Cardiac septum (tissue), 1 donor: ENCODE measurements at regions not wholly inside any gene's neighbourhood (a gene's known extent, or its start where the extent isn't known, plus 50 kb on each side); places are given as distances from the start of the nearest gene placed in this dataset.
"Not testable (repeated sequence)": the region's sequence is repeated elsewhere in the genome, so short reads cannot be mapped to it uniquely, and the experiment has no call there.

Experiments
- DNase-seq: peaks from one replicate; pipeline ENCODE4 v3.0.0-alpha.2; 2020; ENCODE audit warnings: low spot score
- intact Hi-C: fragments of 100-400 bp; cut with DNase I; formaldehyde crosslinking; loops from one replicate; pipeline ENCODE4 v1.14.0; 2022
- donor health status: DM: no; HTN: no; CAD: no.

- no peak for DNase-seq
- intact Hi-C loops, result no loop called here
These were observed 56.1 kb downstream of the GPR85 start for GRCh38 chr7:113030489-113030888.

- intact Hi-C loops, result no loop called here
- DNase-seq, result no peak
These were observed 59.7 kb downstream of the GPR85 start for GRCh38 chr7:113026941-113027340.

GRCh38 chr7:113017144-113017857 lies 69.3 kb downstream of the GPR85 start:
- DNase-seq, result not testable (repeated sequence)
- intact Hi-C loops, result loop anchor here (10.0 kb wide), 1 partner anchor 268 kb away; no protein-coding TSS in a partner anchor

- intact Hi-C loops, result loop anchor here (10.0 kb wide), 1 partner anchor 270 kb away; no protein-coding TSS in a partner anchor
- no peak for DNase-seq
These were observed 71.5 kb downstream of the GPR85 start for GRCh38 chr7:113015034-113015645.

GRCh38 chr7:113013761-113014449 lies 72.7 kb downstream of the GPR85 start:
- no peak for DNase-seq
- intact Hi-C loops, result loop anchor here (10.0 kb wide), 1 partner anchor 271 kb away; no protein-coding TSS in a partner anchor

GRCh38 chr7:113012862-113013261 lies 73.8 kb downstream of the GPR85 start:
- intact Hi-C loops, result loop anchor here (10.0 kb wide), 1 partner anchor 272 kb away; no protein-coding TSS in a partner anchor
- not testable (repeated sequence) for DNase-seq

GRCh38 chr7:113010377-113010776 lies 76.2 kb downstream of the GPR85 start:
- intact Hi-C loops, result loop anchor here (10.0 kb wide), 1 partner anchor 274 kb away; no protein-coding TSS in a partner anchor
- DNase-seq, result no peak

GRCh38 chr7:113008755-113009154 lies 77.9 kb downstream of the GPR85 start:
- DNase-seq, result no peak

GRCh38 chr7:113004726-113005454 lies 81.7 kb downstream of the GPR85 start:
- intact Hi-C loops, result no loop called here
- no peak for DNase-seq

More at GRCh38 chr7:113008755-113009154, 77.9 kb downstream of the GPR85 start:
- intact Hi-C loops, result no loop called here

- no peak for DNase-seq
- intact Hi-C loops, result no loop called here
These were observed 86.2 kb downstream of the GPR85 start for GRCh38 chr7:113000316-113001020.

GRCh38 chr7:112997831-112998230 lies 88.8 kb downstream of the GPR85 start:
- intact Hi-C loops, result loop anchor here (10.0 kb wide), 1 partner anchor 117 kb away; the partner anchor contains the start of gene SMIM30
- no peak for DNase-seq

GRCh38 chr7:112996331-112996871 lies 90.2 kb downstream of the GPR85 start:
- no peak for DNase-seq
- intact Hi-C loops, result loop anchor here (10.0 kb wide), 1 partner anchor 118 kb away; the partner anchor contains the start of gene SMIM30

- intact Hi-C loops, result loop anchor here (10.0 kb wide), 1 partner anchor 120 kb away; the partner anchor contains the start of gene SMIM30
These were observed 91.4 kb downstream of the GPR85 start for GRCh38 chr7:112995059-112995824.

GRCh38 chr7:112994656-112995055 lies 92.0 kb downstream of the GPR85 start:
- intact Hi-C loops, result loop anchor here (10.0 kb wide), 1 partner anchor 120 kb away; the partner anchor contains the start of gene SMIM30

More at GRCh38 chr7:112995059-112995824, 91.4 kb downstream of the GPR85 start:
- DNase-seq, result no peak

GRCh38 chr7:112990624-112991023 lies 96.0 kb downstream of the GPR85 start:
- intact Hi-C loops, result loop anchor here (10.0 kb wide), 1 partner anchor 124 kb away; the partner anchor contains the start of gene SMIM30
- no peak for DNase-seq

More at GRCh38 chr7:112994656-112995055, 92.0 kb downstream of the GPR85 start:
- no peak for DNase-seq

- no peak for DNase-seq
- intact Hi-C loops, result no loop called here
These were observed 97.1 kb downstream of the GPR85 start for GRCh38 chr7:112989531-112989930.

GRCh38 chr7:112987171-112987570 lies 99.5 kb downstream of the GPR85 start:
- DNase-seq, result no peak
- intact Hi-C loops, result no loop called here
